Right cardiac atrium (tissue), 5 donors: ENCODE measurements at regions not wholly inside any gene's neighbourhood (a gene's known extent, or its start where the extent isn't known, plus 50 kb on each side); places are given as distances from the start of the nearest gene placed in this dataset.
A peak's percentile ranks its signal among the peaks of the same experiment; 100 is the strongest.
"Not testable (repeated sequence)": the region's sequence is repeated elsewhere in the genome, so short reads cannot be mapped to it uniquely, and the experiment has no call there.

Experiments
- ATAC-seq, 2 donors: fragments of 200-7000 bp; cut with Tn5 transposase; one replicate each; pipeline versions ENCODE4 v1.8.0 to v1.9.1; 2020; ENCODE audit warnings: moderate library complexity in 2 of 2, mild to moderate bottlenecking in 1 of 2
- DNase-seq, 3 donors: peaks; one replicate each; pipeline ENCODE4 v3.0.0-alpha.2; 2020
- H3K27ac ChIP-seq: one replicate; pipeline ENCODE4 v1.5.1; 2013; ENCODE audit warnings: mild to moderate bottlenecking, low read length, control low read depth, moderate library complexity
- H3K27me3 ChIP-seq: one replicate; pipeline ENCODE4 v1.6.1; 2013; ENCODE audit not compliant: control insufficient read depth, insufficient read depth
- H3K4me1 ChIP-seq: one replicate; pipeline ENCODE4 v1.6.1; 2013; ENCODE audit warnings: low read length; ENCODE audit not compliant: control insufficient read depth, insufficient read depth
- H3K4me3 ChIP-seq: one replicate; pipeline ENCODE4 v1.5.1; 2013; ENCODE audit warnings: low read length, control low read depth
- H3K9me3 ChIP-seq: one replicate; pipeline ENCODE4 v1.6.1; 2013; ENCODE audit warnings: low read length; ENCODE audit not compliant: control insufficient read depth
- WGBS: extraction: QIAGEN DNeasy Blood & Tissue Kit; methylation state at CpG from one replicate; pipeline ENCODE4 v1.1.7; 2013; 5-methylcytosine and 5-hydroxymethylcytosine counted together
- intact Hi-C, 4 donors: fragments of 100-400 bp; cut with DNase I; formaldehyde crosslinking; loops; one replicate each; pipeline versions ENCODE4 v1.11.0 to v1.14.0; 2022 to 2023
- donor health status: healthy with polysubstance abuse.
- donor health status: DM: no; HTN: yes; CAD: no.
- donor health status: DM: no; HTN: no; CAD: no.
- donor health status: DM: no; HTN: yes; CAD: no; lungs with severe emphysema.
- donor health status: DM: yes; HTN: yes; CAD: no.

DNA sequence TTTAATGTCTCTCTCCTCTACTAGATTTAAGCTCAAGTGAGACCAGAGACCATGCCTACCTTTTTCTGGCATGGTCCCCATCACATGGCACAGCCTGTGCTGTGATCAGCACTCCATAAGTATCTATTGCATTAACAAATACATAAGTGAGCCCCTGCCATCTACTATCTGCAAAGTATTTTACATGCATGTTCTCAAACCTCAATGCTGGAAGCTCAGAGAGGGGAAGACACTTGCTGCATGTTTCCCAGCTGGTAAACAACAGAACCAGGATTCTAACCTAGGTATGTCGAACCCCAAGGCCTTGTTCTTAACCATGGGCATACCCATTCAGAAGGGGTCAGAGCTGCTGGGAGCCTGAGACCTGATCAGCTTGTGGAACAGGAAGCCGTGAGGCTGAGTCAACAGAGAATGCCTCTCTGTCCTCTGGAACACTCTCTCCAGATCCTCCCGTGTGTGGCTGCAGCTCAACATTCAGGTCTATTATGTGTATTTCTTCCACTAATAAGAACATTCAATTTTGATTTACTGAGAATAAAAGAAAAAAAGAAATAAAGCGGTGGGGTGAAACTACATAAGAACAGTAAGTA, 232.5 kb upstream of the MSX2 start:
- WGBS = 75% methylated on average over 4 of the region's 4 CpGs
- no peak for ATAC-seq

DNA sequence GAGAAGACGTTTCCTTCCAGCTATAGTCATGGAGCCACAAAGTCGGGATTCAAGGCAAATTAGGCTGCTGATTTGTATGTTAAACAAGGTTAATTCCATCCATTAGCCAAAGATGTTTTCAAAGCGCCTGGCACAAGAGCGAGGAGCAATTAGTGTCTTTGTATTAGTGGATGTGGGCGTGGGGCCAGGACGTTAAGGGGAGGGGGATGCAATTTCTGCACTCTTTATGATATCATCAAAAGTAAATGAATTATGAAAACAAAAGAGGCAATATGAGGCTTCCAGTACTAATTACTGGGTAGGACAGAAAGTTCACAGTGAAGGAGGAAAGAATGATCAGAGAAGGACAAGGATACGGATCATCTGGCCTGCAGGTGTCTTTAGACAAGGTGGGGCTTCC, 230.9 kb upstream of the MSX2 start:
- Histone ChIP-seq H3K27me3 (no peaks in the 10 kb centered on the region), H3K4me1 (no peaks in the 10 kb centered on the region), H3K4me3 (no peak overlapping the region), H3K9me3 (no peaks in the 10 kb centered on the region), H3K27ac (no peak overlapping the region)
- DNase-seq (no peak), ATAC-seq (no peak)
- intact Hi-C loops = no loop called here
- WGBS = 77% methylated on average over 7 of the region's 7 CpGs

More for the DNA sequence above, 232.5 kb upstream of the MSX2 start:
- intact Hi-C loops = no loop called here
- Histone ChIP-seq H3K9me3 (no peaks in the 10 kb centered on the region), H3K27me3 (no peaks in the 10 kb centered on the region), H3K4me3 (no peak overlapping the region), H3K27ac (no peak overlapping the region), H3K4me1 (no peaks in the 10 kb centered on the region)
- no peak for DNase-seq

DNA sequence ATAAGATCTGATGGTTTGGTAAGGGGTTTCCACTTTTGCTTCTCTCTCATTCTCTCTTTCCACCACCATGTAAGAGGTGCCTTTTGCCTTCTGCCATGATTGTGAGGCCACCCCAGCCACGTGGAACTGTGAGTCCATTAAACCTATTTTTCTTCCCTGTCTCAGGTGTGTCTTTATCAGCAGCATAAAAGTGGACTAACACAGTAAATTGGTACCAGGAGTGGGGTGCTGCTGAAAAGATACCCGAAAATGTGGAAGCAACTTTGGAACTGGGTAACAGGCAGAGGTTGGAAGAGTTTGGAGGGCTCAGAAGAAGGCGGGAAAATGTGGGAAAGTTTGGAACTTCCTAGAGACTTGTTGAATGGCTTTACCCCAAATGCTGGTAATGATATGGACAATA, 226.4 kb upstream of the MSX2 start:
- H3K4me1 ChIP-seq, H3K27me3 ChIP-seq, H3K27ac ChIP-seq, intact Hi-C loops, H3K4me3 ChIP-seq, ATAC-seq, H3K9me3 ChIP-seq, DNase-seq: not testable (repeated sequence)
- 77% methylated on average over 3 of the region's 3 CpGs for WGBS

DNA sequence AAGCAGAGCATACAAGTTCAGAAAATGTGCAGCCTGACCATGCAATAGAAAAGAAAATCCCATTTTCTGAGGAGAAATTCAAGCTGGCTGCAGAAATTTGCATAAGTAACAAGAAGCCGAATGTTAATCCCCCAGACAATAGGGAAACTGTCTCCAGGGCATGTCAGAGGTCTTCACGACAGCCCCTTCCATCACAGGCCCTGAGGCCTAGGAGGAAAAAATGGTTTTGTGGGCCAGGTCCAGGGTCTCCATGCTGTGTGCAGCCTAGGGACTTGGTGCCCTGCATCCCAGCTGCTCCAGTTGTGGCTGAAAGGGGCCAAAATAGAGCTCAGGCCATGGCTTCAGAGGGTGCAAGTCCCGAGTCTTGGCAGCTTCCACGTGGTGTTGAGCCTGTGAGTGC, 225.8 kb upstream of the MSX2 start:
- H3K4me3 ChIP-seq, H3K27ac ChIP-seq, ATAC-seq, H3K27me3 ChIP-seq, H3K4me1 ChIP-seq, H3K9me3 ChIP-seq, DNase-seq, intact Hi-C loops: not testable (repeated sequence)
- 60% methylated on average over 4 of the region's 4 CpGs for WGBS

DNA sequence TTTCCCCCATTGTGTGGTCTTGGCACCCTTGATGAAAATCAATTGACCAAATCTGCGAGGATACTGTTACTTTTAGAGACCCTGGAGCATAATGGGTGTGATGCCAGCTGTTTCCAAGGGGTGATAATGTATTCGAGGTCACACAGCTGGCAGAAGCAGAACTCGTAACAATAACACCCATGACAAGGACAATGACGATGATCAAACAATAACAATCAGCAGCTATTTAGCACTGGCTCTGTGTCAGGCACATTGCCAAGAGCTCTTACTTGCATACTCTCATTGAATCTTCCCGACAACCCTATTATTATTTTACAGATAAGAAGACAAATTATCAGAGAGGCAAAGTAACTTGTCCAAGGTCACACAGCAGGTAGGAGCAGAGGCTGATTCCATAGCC, 223.7 kb upstream of the MSX2 start:
- intact Hi-C loops = no loop called here
- Histone ChIP-seq H3K9me3 (no peaks in the 10 kb centered on the region), H3K27ac (no peak overlapping the region), H3K4me3 (no peak overlapping the region), H3K4me1 (no peaks in the 10 kb centered on the region), H3K27me3 (no peaks in the 10 kb centered on the region)
- WGBS = 53% methylated on average over 5 of the region's 5 CpGs
- ATAC-seq (no peak), DNase-seq (no peak)

DNA sequence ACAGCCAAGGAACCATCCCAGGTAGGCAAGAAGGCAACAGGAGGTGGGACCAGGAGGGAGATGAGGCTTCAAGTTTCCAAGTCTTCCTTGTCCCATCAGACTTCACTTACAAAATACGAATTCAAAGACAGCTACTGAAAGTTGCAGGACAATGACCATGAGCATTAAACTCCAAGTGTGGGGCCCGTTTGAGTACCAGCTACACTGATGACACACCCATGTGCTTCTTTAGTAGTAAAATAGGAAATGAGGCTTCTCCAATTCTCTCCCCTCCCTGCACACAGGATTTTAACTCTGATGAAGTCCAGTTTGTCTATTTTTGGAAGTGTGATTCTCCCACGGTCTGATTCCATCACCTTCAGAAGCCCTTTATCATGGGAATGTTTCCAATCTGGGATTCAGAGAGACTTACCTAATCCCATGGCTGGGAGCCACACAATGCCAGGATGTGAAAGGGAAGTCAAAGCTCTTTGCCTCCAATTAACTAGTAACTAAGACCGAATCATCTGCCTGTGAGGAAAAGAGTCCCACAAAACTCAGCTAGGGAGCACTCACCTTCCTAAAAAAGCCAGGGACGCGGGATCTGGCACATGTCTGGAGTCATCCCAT, 222.8 kb upstream of the MSX2 start:
- Histone ChIP-seq H3K4me1 (no peaks in the 10 kb centered on the region), H3K27me3 (no peaks in the 10 kb centered on the region), H3K27ac (no peak overlapping the region), H3K4me3 (no peak overlapping the region), H3K9me3 (no peaks in the 10 kb centered on the region)
- ATAC-seq = peak in 1 of 2 donors; percentile 40
- intact Hi-C loops = no loop called here
- 36% methylated on average over 6 of the region's 6 CpGs for WGBS
- DNase-seq = no peak

DNA sequence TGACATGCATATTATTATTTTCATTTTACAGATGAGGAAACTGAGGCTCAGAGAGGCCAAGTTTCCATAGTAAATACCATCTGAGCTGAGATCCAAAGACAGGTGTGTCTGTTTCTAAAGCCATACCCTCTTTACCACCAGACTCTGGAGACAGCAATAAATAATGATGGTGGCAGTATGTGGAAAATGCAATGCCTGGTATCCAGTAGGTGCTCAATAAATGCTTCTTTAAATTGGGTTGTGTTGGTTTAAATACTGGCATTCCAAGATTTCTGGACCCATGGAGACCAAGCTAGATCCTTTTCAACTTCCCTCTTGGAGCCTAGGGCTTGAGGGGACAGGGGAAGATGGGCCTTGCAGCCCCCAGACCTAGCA, 221.3 kb upstream of the MSX2 start:
- H3K9me3 ChIP-seq = no peaks in the 10 kb centered on the region
- no peak overlapping the region for H3K27ac ChIP-seq
- no peak overlapping the region for H3K4me3 ChIP-seq
- DNase-seq = no peak
- no peak for ATAC-seq
- no peaks in the 10 kb centered on the region for H3K4me1 ChIP-seq
- intact Hi-C loops = no loop called here
- H3K27me3 ChIP-seq = no peaks in the 10 kb centered on the region

DNA sequence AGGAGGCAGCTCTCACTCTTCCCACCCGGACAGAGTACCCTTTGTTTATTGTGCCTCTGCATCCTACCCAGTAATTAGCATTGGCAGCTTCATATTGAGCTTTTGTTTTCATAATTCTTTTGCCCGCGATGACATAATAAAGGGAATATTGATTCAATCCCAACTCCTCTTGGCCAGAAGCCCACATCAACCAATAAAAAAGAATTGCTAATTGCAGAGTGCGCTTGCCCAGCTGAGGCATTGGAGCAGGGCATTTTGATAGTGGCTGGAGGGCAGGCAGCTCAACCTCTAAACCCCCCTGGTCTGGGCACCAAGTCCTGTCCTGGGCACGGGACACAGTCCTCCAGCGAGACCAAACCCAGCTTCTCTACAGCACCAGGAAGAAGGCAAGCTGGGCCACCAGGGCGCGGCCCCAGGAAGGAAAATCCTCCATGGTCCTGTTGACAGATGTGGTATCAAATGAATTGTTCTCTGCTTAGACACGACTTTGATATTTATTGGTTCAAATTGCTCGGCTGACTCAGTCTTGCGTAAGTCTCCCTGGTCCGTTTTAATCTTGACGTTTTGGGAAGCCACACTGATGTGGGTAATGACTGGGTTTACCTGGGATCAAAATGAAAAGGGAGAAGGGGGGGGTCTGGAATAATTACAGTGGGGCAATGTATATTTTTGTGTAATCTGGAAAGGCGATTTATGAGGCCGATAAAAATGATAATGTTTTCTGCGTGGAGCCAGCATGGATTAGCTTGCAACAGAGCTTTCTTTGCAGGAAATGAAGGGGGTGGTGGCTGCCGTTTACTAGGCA, 220.7 kb upstream of the MSX2 start:
- no peak overlapping the region for H3K4me3 ChIP-seq
- no peaks in the 10 kb centered on the region for H3K27me3 ChIP-seq
- no peaks in the 10 kb centered on the region for H3K4me1 ChIP-seq
- H3K27ac ChIP-seq = no peak overlapping the region
- no peaks in the 10 kb centered on the region for H3K9me3 ChIP-seq
- ATAC-seq (peak in 1 of 2 donors; percentile 26), DNase-seq (no peak)
- intact Hi-C loops = no loop called here
- WGBS = 64% methylated on average over 17 of the region's 17 CpGs

DNA sequence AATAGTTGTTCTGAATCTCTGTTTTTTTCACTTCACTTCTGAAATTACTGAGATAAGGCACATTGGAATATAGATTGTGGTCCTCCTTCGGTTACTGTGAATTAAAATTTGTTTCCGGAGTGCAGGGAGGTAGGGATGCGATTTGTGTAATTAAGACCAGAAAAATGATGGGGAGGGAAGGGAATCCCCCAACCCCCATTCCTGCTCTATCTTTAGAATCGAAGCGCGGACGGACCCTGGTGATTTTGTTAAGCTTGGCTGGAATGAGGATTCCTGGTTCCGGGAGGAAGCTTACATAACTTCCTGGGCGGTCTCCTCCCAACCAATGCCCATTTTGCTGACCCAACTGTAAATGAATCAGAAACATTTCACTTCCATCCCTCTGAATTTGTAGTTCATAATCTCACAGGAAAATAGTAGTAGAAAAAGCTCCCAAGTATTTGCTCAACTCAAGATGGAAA, 220.1 kb upstream of the MSX2 start:
- H3K9me3 ChIP-seq = no peaks in the 10 kb centered on the region
- intact Hi-C loops = no loop called here
- no peak for DNase-seq
- no peak overlapping the region for H3K4me3 ChIP-seq
- ATAC-seq = no peak
- H3K27me3 ChIP-seq = no peaks in the 10 kb centered on the region
- 48% methylated on average over 9 of the region's 9 CpGs for WGBS
- no peak overlapping the region for H3K27ac ChIP-seq
- H3K4me1 ChIP-seq = no peaks in the 10 kb centered on the region

DNA sequence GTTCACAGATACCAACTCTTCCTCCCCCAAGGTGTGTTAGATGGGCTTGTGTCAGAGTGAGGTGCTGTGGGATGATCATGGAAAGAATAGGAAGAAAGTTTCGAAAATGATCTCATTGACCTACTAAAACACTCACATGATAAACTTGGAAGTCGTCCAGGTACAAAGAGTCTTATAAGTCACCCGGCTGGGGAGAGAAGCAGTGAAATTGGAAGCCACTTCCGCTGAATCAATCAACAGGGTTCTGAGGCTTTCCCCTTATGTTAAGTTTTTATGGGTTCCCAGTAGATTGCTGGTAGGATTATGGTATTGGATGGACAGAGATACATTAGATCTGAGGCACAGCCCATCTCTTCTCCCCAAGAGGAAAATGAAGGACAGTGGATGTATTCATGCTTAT, 218.8 kb upstream of the MSX2 start:
- no peak overlapping the region for H3K4me3 ChIP-seq
- no peaks in the 10 kb centered on the region for H3K4me1 ChIP-seq
- WGBS = 58% methylated on average over 4 of the region's 4 CpGs

DNA sequence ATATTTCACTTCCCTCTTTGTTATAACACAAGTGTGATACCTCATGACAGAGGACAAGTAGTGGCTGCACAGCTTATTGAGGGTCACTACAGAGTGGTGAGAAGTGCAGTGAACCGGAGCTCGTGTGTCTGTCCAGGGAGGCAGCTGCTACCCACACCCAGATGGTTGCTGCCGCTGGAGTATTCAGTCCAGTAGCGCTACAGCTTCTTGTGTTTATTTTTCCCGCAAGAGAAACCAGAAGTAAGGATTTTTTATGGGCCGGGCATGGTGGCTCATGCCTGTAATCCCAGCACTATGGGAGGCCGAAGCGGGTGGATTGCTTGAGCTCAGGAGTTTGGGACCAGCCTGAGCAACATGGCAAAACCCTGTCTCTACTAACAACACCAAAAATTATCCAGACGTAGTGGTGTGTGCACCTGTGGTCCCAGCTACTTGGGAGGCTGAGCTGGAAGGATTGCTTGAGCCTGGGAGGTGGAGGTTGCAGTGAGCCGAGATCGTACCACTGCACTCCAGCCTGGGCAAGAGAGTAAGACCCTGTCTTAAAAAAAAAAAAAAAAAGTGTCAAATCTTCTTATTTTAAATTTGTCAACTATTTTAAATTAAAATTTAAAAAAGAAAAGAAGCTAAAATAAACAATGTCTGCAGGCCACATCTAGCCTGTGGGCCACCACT, 213.5 kb upstream of the MSX2 start:
- ATAC-seq, H3K27ac ChIP-seq, H3K9me3 ChIP-seq, DNase-seq, H3K27me3 ChIP-seq, intact Hi-C loops, H3K4me1 ChIP-seq, H3K4me3 ChIP-seq: not testable (repeated sequence)
- 89% methylated on average over 11 of the region's 11 CpGs for WGBS

More for the DNA sequence above, 218.8 kb upstream of the MSX2 start:
- no peak for DNase-seq
- no peaks in the 10 kb centered on the region for H3K9me3 ChIP-seq
- no peak for ATAC-seq
- no peak overlapping the region for H3K27ac ChIP-seq
- intact Hi-C loops = no loop called here
- no peaks in the 10 kb centered on the region for H3K27me3 ChIP-seq
